Motor neuron (in vitro differentiated cells): ENCODE measurements at regions not wholly inside any gene's neighbourhood (a gene's known extent, or its start where the extent isn't known, plus 50 kb on each side); places are given as distances from the start of the nearest gene placed in this dataset.
A peak's percentile ranks its signal among the peaks of the same experiment; 100 is the strongest.

Experiments used
- ATAC-seq, 8 experiments: fragments of 200-7000 bp; cut with Tn5 transposase; replicated peaks in 6 of 8; 2 replicates each; pipeline ENCODE4 v1.8.0; 2021; ENCODE audit warnings: mild to moderate bottlenecking in 8 of 8, moderate library complexity in 8 of 8
- H3K27ac ChIP-seq, 2 donors: fragments of 250-450 bp; sonication (Bioruptor Pico); 2 replicates each; pipeline ENCODE4 v1.9.0; 2021; ENCODE audit warnings: antibody characterized with exemption in 2 of 2, mild to moderate bottlenecking in 2 of 2, moderate library complexity in 1 of 2
- H3K4me1 ChIP-seq, 2 donors: fragments of 250-450 bp; sonication (Bioruptor Pico); replicated peaks in 1 of 2; 2 replicates each; pipeline ENCODE4 v1.6.1; 2021; ENCODE audit warnings: antibody characterized with exemption in 2 of 2, mild to moderate bottlenecking in 2 of 2, moderate library complexity in 1 of 2
- H3K4me3 ChIP-seq, 5 donors: fragments of 250-450 bp; sonication (Bioruptor Pico); 2 replicates each; pipeline ENCODE4 v1.9.0; 2021; ENCODE audit warnings: antibody characterized with exemption in 5 of 5, mild to moderate bottlenecking in 5 of 5, moderate library complexity in 4 of 5
- WGBS, 10 experiments: fragments of 450-650 bp; shearing (Covaris generic); methylation state at CpG; one replicate each; pipeline ENCODE4 v1.0.0; 2022; 5-methylcytosine and 5-hydroxymethylcytosine counted together
- in situ Hi-C, 9 experiments: fragments of 400-800 bp; cut with MboI; loops; one replicate each; pipeline ENCODE4 v1.15.0; 2021; ENCODE audit warnings: low sequenced_read_pairs in 9 of 9, low pct_unique_long_range_greater_than_20kb in 2 of 9; ENCODE audit not compliant: unreplicated experiment in 9 of 9

DNA sequence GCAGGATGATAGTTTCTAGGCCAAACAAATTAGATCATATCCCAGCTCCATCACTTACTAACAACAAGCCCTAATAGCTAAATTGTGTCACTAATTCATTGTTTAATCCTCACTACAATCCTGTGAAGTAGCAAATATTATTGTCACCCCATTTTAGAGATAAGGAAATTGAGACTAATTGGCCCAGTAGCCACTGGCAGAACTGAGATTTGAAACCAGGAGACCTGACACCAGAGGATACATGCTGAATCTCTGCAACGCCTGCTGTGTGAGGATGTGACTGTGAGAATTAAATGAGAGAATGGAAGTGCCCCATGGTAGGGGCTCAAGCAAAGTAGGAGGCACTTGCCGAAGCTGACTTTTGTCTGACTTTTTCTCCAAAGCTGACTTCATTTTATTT is 124.3 kb upstream of the CITED2 start:
- H3K4me1 ChIP-seq: peaks cover 0 to 4% of the 10 kb centered on the region in 2 donors
- ATAC-seq: no peak
- WGBS, 10 experiments: 69 to 100% (median 93%) methylated on average over 1 to 2 of the region's 2 CpGs; no CpG with 5 or more reads in 1 of the 10 experiments
- H3K4me3 ChIP-seq: no peak overlapping the region
- in situ Hi-C loops: no loop called here
- H3K27ac ChIP-seq: no peak overlapping the region

DNA sequence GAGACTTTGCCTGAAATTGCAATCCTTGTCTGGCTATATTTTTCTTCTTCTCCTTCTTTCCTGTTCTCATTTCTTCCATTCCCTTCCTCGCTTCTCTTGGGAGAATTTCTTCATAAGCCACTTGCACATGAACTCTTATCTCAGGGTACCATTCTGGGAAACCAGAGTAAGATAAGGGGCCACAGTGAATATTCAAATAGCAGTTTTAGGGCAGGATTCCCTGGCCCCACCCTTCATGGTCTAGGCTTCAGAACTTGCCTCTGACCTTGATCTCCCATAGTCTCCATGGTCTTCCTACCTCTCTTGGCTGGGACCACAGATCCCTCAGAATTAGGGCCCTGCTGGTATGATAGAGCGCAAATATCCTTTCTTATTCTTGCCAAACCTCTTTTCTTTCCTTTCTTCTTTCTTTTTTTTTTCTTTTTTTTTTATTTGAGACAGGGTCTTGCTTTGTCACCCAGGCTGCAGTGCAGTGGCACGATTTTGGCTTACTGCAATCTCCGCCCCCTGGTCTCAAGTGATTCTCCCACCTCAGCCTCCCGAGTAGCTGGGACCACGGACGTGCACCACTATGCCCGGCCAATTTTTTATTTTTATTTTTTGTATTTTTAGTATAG is 123.0 kb upstream of the CITED2 start:
- no peak for ATAC-seq
- in situ Hi-C loops: no loop called here
- peaks cover 0 to 4% of the 10 kb centered on the region in 2 donors for H3K4me1 ChIP-seq
- no peak overlapping the region for H3K27ac ChIP-seq
- no peak overlapping the region for H3K4me3 ChIP-seq
- WGBS, 10 experiments: 70 to 100% (median 90%) methylated on average over 2 to 8 of the region's 8 CpGs; no CpG with 5 or more reads in 1 of the 10 experiments

DNA sequence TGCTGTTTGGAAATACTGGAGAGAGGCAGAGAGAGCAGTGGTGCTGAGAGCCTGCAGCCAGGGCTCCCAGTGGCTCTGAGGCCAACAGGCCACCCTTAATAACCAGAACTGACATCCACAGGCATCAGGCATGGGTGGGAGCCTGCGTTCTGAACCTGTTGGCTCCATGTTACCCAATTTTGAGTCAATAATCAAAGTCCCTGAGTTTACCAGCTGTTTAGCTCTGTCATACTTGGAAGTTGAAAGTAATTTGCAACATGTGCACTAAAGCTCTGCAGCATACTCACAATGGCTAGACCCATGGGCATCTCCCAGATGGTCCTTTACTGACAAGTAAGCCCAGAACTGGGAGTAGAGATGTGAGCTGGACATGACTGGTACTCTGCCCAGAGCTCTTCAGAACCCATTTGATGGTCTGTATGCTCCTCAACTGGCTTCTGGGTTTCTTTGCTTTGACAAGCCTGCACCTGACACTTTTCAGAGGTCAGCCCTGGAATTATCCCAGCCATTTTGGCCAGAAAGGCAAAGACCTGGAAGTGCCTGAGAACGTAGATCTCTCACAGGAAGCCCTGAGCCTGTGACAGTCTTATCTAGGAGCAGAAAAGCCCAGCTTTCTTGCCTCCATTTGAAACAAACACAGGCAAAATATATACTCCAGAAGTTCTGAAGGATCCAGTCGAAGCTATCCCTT is 122.4 kb upstream of the CITED2 start:
- H3K27ac ChIP-seq: no peak overlapping the region
- in situ Hi-C loops: no loop called here
- H3K4me1 ChIP-seq: peaks cover 0 to 4% of the 10 kb centered on the region in 2 donors
- H3K4me3 ChIP-seq: no peak overlapping the region
- ATAC-seq: no peak
- WGBS, 10 experiments: 38 to 100% (median 86%) methylated on average over 1 to 2 of the region's 3 CpGs; no CpG with 5 or more reads in 2 of the 10 experiments

DNA sequence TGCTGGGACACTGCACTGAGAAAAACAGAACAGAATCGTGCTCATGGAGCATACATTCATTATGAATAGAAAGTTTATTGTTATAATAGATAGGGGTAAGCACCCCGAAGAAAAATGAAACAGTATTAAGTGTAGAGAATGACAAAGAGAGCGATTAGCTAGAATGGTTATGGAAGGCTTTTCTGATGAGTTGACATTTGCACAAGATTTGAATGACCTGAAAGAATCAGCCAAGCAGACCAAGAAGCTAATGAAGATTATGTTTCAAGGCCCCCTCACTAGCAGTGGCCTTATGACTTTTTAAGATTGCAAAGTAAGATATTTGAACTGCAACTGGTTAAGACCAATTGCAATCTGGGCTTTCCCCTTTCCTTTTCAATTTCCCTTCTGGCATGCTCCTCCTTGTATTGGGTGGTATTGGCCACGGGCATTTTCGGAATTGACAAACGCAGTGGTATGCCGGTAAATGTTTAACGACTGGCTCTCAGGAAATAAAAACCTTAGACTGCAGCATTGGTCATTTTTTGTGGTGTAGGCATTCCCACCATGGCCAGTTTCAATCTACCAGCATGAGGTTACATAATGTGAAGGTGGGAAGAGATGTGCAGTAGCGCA is 120.0 kb upstream of the CITED2 start:
- 47 to 94% (median 80%) methylated on average over 1 to 9 of the region's 9 CpGs; no CpG with 5 or more reads in 1 of the 10 experiments for WGBS, 10 experiments
- Histone ChIP-seq H3K4me1 (peaks cover 0 to 2% of the 10 kb centered on the region in 2 donors), H3K4me3 (no peak overlapping the region), H3K27ac (no peak overlapping the region)
- ATAC-seq: no peak
- in situ Hi-C loops: no loop called here

DNA sequence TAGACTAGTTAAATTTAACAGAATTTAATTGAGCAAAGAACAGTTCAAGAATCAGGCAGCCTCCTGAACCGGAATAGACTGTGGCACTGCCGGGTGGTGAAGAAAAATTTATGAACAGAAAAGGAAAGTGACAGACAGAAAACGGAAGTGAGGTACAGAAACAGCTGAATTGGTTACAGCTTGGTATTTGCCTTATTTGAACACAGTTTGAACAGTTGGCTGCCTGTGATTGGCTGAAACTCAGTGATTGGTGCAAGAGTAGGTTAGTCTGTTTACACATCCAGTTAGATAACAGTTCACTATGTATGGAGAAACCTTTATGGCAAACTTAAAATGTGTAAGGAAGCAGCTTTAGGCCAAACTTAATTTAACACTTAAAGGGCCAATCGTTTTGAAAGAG is 116.0 kb upstream of the CITED2 start:
- Histone ChIP-seq H3K4me1 (no peaks in the 10 kb centered on the region), H3K27ac (no peak overlapping the region), H3K4me3 (no peak overlapping the region)
- ATAC-seq: no peak
- in situ Hi-C loops: no loop called here
- 34 to 80% (median 68%) methylated on average over 2 to 4 of the region's 4 CpGs; no CpG with 5 or more reads in 1 of the 10 experiments for WGBS, 10 experiments

DNA sequence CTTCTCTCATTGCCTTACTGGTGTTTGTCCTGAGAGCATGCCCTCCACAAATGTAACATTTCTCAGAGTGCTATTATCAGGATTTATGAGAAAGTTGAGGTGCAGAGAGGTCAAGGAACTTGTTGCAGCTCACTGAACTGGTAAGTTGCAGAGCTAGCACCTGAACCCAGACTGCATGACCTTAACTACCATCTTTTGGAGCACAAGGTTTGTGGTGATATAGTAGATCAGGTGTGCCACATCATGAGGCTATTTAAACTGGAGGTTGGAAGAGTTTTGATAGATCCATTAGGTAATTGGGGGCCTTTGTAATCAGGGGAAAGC is 112.0 kb upstream of the CITED2 start:
- ATAC-seq: no peak
- H3K4me1 ChIP-seq: peaks cover 0 to 9% of the 10 kb centered on the region in 2 donors
- in situ Hi-C loops: no loop called here
- H3K27ac ChIP-seq: no peak overlapping the region
- no peak overlapping the region for H3K4me3 ChIP-seq

DNA sequence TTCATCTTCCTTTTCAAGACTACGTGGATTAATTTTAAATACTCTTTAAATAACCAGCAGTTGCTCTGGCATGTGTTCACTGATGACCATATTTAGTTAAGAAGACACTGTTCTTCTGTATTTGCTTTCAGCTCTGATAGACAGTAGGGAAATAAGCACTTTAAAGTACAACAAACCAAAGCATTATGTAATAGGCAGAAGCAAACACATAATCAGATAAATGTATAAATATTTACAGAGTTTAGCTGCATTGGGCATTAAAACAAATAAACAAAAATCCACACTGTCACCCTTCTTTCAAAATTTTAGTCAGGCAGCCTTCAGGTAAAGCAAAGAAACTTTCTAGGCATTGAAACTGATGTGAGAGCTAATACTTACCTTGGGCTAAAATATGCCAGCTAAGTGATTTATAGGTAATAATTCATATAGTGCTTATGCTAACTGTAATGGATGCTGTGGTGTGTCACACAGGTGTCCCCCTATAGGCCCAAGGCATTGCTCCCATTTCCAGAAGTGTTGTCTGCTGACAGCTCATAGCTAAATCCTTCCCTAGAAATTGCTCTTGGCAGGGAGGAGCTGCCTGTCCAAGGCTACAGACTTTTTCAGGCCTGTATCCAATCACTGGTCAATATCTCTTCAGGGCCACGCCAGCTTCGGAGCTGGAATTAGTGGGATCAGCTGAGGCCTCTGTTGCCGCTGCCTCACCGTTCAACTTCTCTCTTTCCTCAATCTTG is 111.5 kb upstream of the CITED2 start:
- peak in 2 of 8 experiments; percentile 15 to 33 for ATAC-seq
- 20 to 90% (median 73%) methylated on average over 1 to 5 of the region's 5 CpGs; no CpG with 5 or more reads in 3 of the 10 experiments for WGBS, 10 experiments
- Histone ChIP-seq H3K4me3 (no peak overlapping the region), H3K27ac (no peak overlapping the region), H3K4me1 (peaks cover 0 to 9% of the 10 kb centered on the region in 2 donors)
- in situ Hi-C loops: no loop called here

DNA sequence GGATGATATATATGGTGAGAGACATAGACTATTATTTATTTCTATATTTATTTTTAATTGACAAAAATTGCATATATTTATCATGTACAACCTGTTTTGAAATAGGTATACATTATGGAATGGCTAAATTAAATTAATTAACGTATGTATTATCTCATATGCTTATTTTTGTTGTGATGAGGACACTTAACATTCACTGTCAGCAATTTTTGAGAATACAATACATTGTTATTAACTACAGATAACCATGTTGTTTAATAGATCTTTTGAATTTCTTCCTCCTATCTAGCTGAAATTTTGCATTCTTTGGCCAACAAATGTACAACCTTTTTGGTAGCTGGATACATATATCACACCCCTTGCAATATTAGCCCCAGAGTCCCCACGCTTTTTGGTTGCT is 110.7 kb upstream of the CITED2 start:
- in situ Hi-C loops: no loop called here
- 0 to 100% (median 49%) methylated on average over 1 to 2 of the region's 2 CpGs; no CpG with 5 or more reads in 1 of the 10 experiments for WGBS, 10 experiments
- ATAC-seq: no peak
- Histone ChIP-seq H3K4me3 (no peak overlapping the region), H3K27ac (no peak overlapping the region), H3K4me1 (peaks cover 0 to 9% of the 10 kb centered on the region in 2 donors)

DNA sequence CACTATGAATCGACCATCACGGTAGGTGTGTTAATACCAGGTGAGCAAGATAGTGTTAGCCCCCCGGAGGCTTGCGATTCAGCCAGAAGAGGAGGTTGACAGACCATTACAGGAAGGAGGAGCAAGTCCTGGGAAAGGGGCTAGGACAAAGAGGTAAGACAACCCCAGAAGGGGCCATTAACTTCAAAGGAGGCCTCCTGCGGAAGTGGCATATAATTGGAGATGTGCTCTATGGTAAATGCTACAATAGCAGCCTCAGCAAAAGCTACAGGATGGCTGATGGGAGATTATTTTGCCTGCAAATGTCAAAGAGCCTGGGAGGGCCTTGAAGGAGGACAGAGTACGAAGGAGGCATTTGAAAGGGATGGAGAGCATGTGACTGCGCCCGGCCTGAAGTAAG is 108.6 kb upstream of the CITED2 start:
- H3K4me3 ChIP-seq: no peak overlapping the region
- H3K4me1 ChIP-seq: peaks cover 0 to 9% of the 10 kb centered on the region in 2 donors
- H3K27ac ChIP-seq: no peak overlapping the region
- 42 to 100% (median 66%) methylated on average over 2 to 6 of the region's 8 CpGs for WGBS, 10 experiments
- no peak for ATAC-seq
- in situ Hi-C loops: no loop called here

DNA sequence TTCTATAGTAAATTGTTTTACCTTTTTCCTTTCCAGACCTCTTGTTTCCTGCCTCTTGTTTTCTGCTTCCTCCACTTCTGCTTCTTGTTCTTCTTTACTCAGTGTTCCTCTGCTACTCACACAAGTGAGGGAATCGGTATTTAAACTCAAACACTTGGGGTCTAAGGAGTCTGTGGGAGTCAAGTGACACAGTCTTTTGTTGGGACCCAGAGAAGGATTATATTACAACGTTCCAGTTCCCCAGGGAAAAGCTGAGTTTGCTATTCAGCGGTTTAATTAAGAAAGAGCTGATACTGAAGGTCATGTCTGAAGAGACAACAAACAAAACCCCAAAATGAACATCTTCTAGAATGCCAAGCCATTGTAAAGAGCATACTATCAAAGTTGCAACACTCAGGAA is 107.8 kb upstream of the CITED2 start:
- ATAC-seq: no peak
- Histone ChIP-seq H3K4me3 (no peak overlapping the region), H3K4me1 (peaks cover 0 to 9% of the 10 kb centered on the region in 2 donors), H3K27ac (no peak overlapping the region)
- in situ Hi-C loops: no loop called here
- 15 to 80% (median 22%) methylated on average over 1 to 3 of the region's 3 CpGs; no CpG with 5 or more reads in 2 of the 10 experiments for WGBS, 10 experiments

DNA sequence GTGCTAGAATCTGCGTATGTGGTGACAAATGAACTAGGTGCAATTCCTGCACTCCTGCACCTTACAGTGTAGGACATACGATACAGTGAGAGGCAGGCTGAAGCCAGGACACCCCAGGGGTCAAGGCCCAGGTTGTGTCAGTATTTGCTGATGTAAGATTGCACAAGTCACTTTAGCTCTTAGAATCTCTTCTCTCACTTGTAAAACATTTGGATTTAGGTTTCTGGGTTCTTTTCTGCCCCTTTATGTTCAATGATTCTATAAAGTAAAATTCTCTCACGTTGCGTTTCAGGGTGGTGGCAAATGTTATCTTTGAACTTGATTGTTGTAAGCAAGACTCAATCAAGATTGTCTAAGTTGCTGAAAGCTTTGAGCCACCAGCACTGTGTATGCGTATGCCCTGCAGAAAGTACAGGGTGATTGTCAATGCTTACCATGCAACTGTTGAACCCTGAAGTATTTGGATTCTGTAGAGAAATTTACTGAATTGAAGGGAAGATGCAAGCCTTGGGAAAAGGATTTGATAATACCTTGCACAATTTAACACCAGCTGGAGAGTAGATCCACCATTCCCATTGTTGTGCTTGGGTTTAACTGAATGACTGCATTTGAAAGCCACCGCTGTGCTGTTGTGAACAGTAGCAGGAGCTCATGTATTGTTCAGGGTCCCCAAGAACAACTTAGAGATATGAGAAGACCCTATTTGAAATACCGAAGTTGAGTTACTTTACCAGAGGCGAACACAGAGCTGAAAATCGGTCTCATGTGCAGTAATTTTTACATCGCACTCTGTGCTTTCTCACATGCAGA is 106.1 kb upstream of the CITED2 start:
- in situ Hi-C loops: no loop called here
- WGBS, 10 experiments: 60 to 100% (median 77%) methylated on average over 1 to 9 of the region's 10 CpGs; no CpG with 5 or more reads in 1 of the 10 experiments
- Histone ChIP-seq H3K27ac (no peak overlapping the region), H3K4me1 (peaks cover 15 to 19% of the 10 kb centered on the region in 2 donors), H3K4me3 (no peak overlapping the region)
- ATAC-seq: peak in 3 of 8 experiments; percentile 29 to 80 (median 70)

DNA sequence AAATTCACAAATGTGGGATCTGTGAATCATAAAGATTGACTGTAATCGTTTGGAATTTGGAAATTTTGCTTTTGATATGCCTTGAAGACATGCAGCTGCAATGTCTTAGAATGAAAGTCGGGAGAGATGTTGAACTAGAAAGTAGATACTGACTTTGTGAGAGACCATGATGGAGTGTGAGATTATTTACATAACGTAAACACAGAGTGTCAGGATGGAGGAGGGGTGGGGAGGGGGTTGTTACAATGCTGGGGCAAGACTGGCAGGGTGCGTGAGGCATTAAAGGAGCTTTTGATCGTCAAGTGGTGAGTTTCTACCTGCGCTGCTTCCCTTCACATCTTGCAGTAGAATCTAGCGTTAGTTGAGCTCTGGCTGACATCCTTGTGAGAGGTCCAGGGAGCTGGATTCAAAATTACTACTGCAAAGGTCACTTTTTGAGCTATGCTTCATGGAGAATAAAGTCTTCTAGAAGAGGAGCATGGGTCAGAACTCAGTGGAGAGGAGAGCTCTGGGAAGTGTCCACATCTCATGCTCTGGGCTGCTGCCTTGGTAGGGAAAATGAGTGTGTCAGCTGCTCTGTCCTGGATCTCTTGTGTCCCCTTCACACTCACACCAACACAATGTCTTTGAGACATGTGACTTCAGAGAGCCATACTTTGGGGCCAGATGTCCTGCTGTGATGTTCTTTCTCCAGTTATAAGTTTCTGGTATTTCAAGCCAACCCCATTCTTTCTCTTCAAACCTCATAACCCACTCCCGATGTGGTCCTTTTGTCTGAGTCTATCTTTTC is 105.2 kb upstream of the CITED2 start:
- Histone ChIP-seq H3K4me3 (no peak overlapping the region), H3K4me1 (peaks cover 25 to 28% of the 10 kb centered on the region in 2 donors), H3K27ac (no peak overlapping the region)
- in situ Hi-C loops: no loop called here
- WGBS, 10 experiments: 43 to 100% (median 86%) methylated on average over 1 to 5 of the region's 8 CpGs; no CpG with 5 or more reads in 1 of the 10 experiments
- ATAC-seq: no peak
